GM13977 (cell line): ENCODE measurements at regions not wholly inside any gene's neighbourhood (a gene's known extent, or its start where the extent isn't known, plus 50 kb on each side); places are given as distances from the start of the nearest gene placed in this dataset.

Source experiments
- DNase-seq: peaks from one replicate; pipeline ENCODE4 v3.0.0; 2012; ENCODE audit warnings: low spot score
- CTCF ChIP-seq: IDR thresholded peaks from 2 replicates; pipeline ENCODE4 v1.5.1; 2012; ENCODE audit warnings: mild to moderate bottlenecking, control low read depth; ENCODE audit not compliant: insufficient read depth; ENCODE audit errors: extremely low read depth, missing control alignments
- in situ Hi-C: fragments of 300-500 bp; cut with MboI; formaldehyde crosslinking; loops from one replicate; pipeline ENCODE4 v1.12.0; 2022; ENCODE audit warnings: low sequenced_read_pairs, low pct_unique_long_range_greater_than_20kb, mixed read lengths, inconsistent platforms; ENCODE audit not compliant: unreplicated experiment

DNA sequence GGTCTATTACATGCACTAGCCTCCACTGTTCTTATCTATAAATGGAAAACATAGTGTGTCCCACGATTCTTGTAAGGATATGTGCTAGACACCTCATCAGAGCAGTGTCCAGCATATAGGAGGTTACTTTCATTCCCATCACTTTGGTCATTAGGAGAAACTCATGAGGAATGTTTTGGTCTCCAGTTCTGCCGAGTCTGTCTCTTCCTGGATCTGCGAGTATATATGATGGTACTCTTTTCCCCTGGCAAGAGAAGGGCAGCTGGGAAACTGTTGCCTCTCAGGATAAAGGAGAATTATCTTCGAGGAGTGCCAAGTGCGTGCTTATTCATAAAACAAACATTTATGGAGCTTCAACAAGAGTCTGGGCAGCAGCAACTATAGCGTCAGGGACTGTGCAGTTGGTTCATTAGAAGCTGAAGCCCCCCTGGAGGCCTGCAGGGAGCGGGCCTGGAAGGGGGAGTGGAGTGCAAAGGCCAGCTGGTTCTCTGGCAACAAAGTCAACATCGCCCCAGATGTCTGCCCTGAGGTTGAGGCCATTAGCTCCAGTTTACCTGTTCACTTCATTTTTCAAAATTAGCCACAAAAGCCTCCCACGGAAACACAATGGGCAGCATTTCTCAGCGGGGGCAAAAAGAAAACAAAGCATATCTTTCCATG, 811.9 kb downstream of the MAFB start:
- in situ Hi-C loops: loop anchor here (25.0 kb wide), 1 partner anchor 810 kb away; the partner anchor contains the start of gene MAFB
- no peak for DNase-seq
- no peak for TF ChIP-seq CTCF

DNA sequence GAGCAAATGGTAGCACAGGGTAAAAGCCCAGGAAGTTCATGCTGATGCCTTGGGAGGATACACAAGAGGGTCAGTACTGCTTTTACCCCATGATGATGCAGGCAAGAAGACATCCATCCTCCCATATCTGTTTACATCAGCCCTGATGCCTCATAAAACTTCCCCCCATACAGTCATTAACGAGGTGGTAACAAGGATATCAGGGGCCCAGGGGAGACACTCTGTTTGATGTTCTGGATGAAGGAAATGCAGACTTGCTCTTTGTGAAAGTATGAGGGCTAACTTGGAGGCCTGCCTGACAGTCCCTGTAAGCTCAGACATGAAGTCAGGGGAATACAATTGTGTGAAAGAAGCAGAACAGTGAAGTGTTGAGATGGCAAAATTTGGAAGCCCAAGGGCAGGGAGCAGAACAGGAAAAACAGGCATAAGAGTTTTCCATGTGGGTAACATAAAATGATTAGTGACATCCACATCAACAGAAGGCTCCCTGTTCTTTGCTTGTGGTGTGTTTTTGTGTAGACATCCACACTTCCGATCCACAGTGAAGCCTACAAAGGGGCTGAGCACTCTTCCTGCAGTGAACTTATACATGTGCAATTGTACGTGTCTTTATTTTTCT, 813.4 kb downstream of the MAFB start:
- in situ Hi-C loops: loop anchor here (25.0 kb wide), 1 partner anchor 812 kb away; the partner anchor contains the start of gene MAFB
- no peak for TF ChIP-seq CTCF
- no peak for DNase-seq

DNA sequence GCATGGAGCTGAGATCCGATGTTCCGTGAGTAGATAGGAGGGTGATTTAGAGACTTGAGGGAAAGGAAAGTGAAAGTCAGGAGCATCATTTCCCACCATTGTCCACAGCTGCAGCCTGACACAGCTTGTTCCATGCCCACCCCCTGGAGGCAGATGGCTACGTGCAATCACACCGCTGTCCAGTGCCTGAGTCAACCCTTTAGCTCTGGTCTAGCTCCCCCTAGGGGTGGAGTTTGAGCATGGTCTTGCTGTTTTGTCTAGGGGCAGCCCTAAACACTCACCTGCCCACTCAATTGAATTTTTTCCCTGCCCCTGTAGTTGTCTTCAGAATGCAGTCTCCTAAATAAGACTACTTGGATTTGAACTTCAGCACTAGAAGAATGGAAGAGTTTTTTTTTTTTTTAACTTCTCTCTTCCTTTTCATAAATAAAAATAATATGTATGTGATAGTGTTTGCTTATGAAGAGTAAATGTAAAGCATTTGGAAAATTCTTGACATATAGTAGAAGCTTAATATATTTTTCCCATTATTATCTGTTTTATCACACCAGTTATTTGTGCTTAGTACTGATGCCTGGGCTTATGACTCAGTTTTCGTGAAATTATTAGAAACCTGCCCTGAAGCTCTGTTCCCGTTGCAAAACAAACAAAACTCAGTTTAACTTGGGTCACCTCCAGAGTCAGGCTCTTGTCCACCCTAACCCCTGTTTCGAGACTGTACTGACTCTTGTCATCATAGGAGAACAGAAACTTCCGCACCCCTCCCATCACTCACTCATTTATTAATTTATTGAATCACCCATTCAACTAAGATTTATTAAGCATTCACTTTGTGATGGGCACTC, 814.8 kb downstream of the MAFB start:
- in situ Hi-C loops: loop anchor here (25.0 kb wide), 1 partner anchor 587 kb away; no protein-coding TSS in a partner anchor
- TF ChIP-seq CTCF: peak; percentile 93
- DNase-seq: peak; percentile 52

DNA sequence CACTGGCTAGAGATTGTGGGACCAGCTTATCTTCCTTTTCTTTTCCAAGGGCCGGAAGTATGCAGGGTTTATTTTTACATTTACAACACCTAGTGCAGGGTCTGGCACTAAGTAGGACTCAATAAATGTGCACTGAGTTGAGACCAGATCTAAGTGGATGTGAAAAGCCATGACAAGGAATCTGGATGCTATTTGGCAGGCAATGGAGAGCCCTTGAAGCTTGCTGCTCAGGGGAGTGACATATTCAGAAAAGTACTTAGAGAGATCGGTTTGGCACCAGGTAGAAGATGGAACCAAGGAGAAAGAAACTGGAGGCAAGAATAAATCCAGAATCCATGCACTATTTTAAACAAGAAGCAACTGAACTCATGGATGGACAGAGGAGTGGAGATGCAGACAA, 815.8 kb downstream of the MAFB start:
- no peak for DNase-seq
- TF ChIP-seq CTCF: no peak
- in situ Hi-C loops: loop anchor here (25.0 kb wide), 1 partner anchor 586 kb away; no protein-coding TSS in a partner anchor

DNA sequence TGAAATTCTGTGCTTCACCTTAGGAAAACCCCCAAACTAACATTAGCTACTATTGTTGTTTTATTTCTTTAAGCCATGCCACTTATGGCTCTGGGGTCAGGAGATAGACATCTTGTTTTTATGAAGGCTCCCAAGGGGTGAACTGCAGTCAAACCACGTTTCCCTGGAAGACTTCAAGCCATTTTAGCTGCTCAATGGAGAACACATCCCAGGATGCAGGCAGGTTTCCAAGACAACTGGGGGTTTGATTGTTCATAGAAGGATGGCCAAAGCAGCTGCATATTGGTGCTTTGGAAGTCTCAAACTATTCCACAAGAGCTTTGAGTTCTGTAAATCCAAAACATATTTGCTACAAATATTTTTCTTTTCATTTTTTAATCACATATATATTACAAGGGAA, 818.0 kb downstream of the MAFB start:
- TF ChIP-seq CTCF: no peak
- no peak for DNase-seq
- in situ Hi-C loops: loop anchor here (25.0 kb wide), 1 partner anchor 584 kb away; no protein-coding TSS in a partner anchor

DNA sequence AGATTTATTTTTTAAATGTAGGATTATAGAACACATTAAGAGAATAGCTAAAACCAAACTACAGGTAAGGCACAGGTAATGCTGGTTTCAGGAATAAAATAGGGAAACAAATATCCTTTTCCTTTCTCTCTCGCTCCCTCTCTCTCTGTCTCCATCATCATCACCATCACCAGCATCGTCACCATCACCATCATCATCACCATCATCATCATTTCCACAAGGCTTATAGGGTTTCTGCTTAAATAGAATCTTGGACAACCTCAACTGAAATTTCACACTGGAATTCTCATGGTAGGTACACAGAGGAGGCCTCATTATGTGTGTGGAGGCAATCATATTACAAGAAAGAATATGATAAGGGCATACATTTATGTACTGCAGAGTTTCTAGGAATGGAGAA, 823.6 kb downstream of the MAFB start:
- DNase-seq: no peak
- TF ChIP-seq CTCF: no peak
- in situ Hi-C loops: loop anchor here (25.0 kb wide), 1 partner anchor 578 kb away; no protein-coding TSS in a partner anchor
